PC-9 (cell line): ENCODE measurements at regions not wholly inside any gene's neighbourhood (a gene's known extent, or its start where the extent isn't known, plus 50 kb on each side); places are given as distances from the start of the nearest gene placed in this dataset.

Experiments
- BruUV-seq: library from RNA; stranded (reverse); fragments of 400-500 nt; replicated peaks from 2 replicates; lab custom pipeline; 2021; lab: Mats Ljungman, UMichigan
- CTCF ChIA-PET: fragments of 300-600 bp; sonication (Branson Sonifier 250); formaldehyde crosslinking; loops from one replicate; lab custom pipeline; 2022; ENCODE audit warnings: antibody characterized with exemption; lab: Charles Lee
- POLR2A ChIA-PET: fragments of 300-600 bp; sonication (Branson Sonifier 250); formaldehyde crosslinking; loops from one replicate; lab custom pipeline; 2022; ENCODE audit warnings: antibody characterized with exemption; ENCODE audit not compliant: unreplicated experiment; lab: Charles Lee
- DNase-seq, 2 experiments: peaks; one replicate each; pipeline versions ENCODE4 v3.0.0 to v3.0.0-alpha.2; 2015 to 2022; ENCODE audit warnings: mixed read lengths in 1 of 2
- H2AFZ ChIP-seq: fragments of 200-600 bp; sonication (generic); 2 replicates; pipeline ENCODE4 v1.8.1; 2017; ENCODE audit warnings: antibody characterized with exemption
- H3F3A ChIP-seq: fragments of 200-600 bp; sonication (generic); 2 replicates; pipeline ENCODE4 v1.8.1; 2017; ENCODE audit warnings: antibody characterized with exemption, mild to moderate bottlenecking, low read depth; ENCODE audit not compliant: insufficient read depth
- H3K27ac ChIP-seq: fragments of 200-600 bp; sonication (generic); 2 replicates; pipeline ENCODE4 v1.6.1; 2016; ENCODE audit warnings: mixed run types
- H3K27me3 ChIP-seq: fragments of 200-600 bp; sonication (generic); 2 replicates; pipeline ENCODE4 v1.6.1; 2016; ENCODE audit warnings: low read depth, mixed run types; ENCODE audit not compliant: insufficient read depth
- H3K36me3 ChIP-seq: fragments of 200-600 bp; sonication (generic); 2 replicates; pipeline ENCODE4 v1.6.1; 2016; ENCODE audit warnings: low read depth, mixed run types
- H3K4me1 ChIP-seq: fragments of 200-600 bp; sonication (generic); replicated peaks from 2 replicates; pipeline ENCODE4 v1.6.1; 2016; ENCODE audit warnings: mixed run types; ENCODE audit not compliant: insufficient read depth
- H3K4me2 ChIP-seq: fragments of 200-600 bp; sonication (generic); 2 replicates; pipeline ENCODE4 v1.6.1; 2017; ENCODE audit warnings: mixed run types
- H3K4me3 ChIP-seq: fragments of 200-600 bp; sonication (generic); 2 replicates; pipeline ENCODE4 v1.6.1; 2016; ENCODE audit warnings: mixed run types
- H3K79me2 ChIP-seq: fragments of 200-600 bp; sonication (generic); 2 replicates; pipeline ENCODE4 v1.6.1; 2017; ENCODE audit warnings: low read depth, mixed run types
- H3K9me2 ChIP-seq: fragments of 200-600 bp; sonication (generic); 2 replicates; pipeline ENCODE4 v1.8.1; 2017; ENCODE audit warnings: mild to moderate bottlenecking; ENCODE audit not compliant: insufficient read depth
- H3K9me3 ChIP-seq: fragments of 200-600 bp; sonication (generic); 2 replicates; pipeline ENCODE4 v1.8.1; 2016; ENCODE audit warnings: low read depth; ENCODE audit not compliant: insufficient read depth
- H4K20me1 ChIP-seq: fragments of 200-600 bp; sonication (generic); 2 replicates; pipeline ENCODE4 v1.8.1; 2017; ENCODE audit not compliant: insufficient read depth
- CTCF ChIP-seq: fragments of 200-600 bp; sonication (generic); conservative IDR thresholded peaks from 2 replicates; pipeline ENCODE4 v1.6.1; 2017; ENCODE audit warnings: mixed run types, antibody characterized with exemption, mild to moderate bottlenecking, moderate library complexity
- EZH2 ChIP-seq: fragments of 200-600 bp; sonication (generic); IDR thresholded peaks from 2 replicates; pipeline ENCODE4 v1.8.0; 2017; ENCODE audit warnings: antibody characterized with exemption, low read depth
- intact Hi-C: fragments of 100-400 bp; cut with micrococcal nuclease; formaldehyde crosslinking; loops from one replicate; pipeline ENCODE4 v1.10.0; 2022; ENCODE audit not compliant: unreplicated experiment

- CTCF ChIA-PET = no interaction called here
- intact Hi-C loops = no loop called here
- TF ChIP-seq CTCF (no peak), EZH2 (no peak)
- Histone ChIP-seq H3K4me1 (no peaks in the 10 kb centered on the region), H3K27me3 (no peaks in the 10 kb centered on the region), H3K9me3 (no peaks in the 10 kb centered on the region), H3K79me2 (no peaks in the 10 kb centered on the region), H3K4me3 (no peak overlapping the region), H3K9me2 (no peaks in the 10 kb centered on the region), H3K4me2 (no peak overlapping the region), H4K20me1 (peaks cover 4% of the 10 kb centered on the region), H3K27ac (no peak overlapping the region), H3F3A (no peaks in the 10 kb centered on the region), H3K36me3 (no peaks in the 10 kb centered on the region), H2AFZ (no peak overlapping the region)
- BruUV-seq = no TSS peak
- DNase-seq = no peak
- POLR2A ChIA-PET = no interaction called here
Measured at GRCh38 chr11:71145368-71145767, 107.0 kb downstream of the SHANK2 start.

- intact Hi-C loops = no loop called here
- no TSS peak for BruUV-seq
- H3K4me3 ChIP-seq = no peak overlapping the region
- no peak for TF ChIP-seq EZH2
- TF ChIP-seq CTCF = no peak
- CTCF ChIA-PET = no interaction called here
- H3K4me2 ChIP-seq = no peak overlapping the region
- no peak for DNase-seq
- H3F3A ChIP-seq = no peaks in the 10 kb centered on the region
- H3K9me2 ChIP-seq = no peaks in the 10 kb centered on the region
- peaks cover 4% of the 10 kb centered on the region for H4K20me1 ChIP-seq
- H3K4me1 ChIP-seq = no peaks in the 10 kb centered on the region
- H2AFZ ChIP-seq = no peak overlapping the region
- no peaks in the 10 kb centered on the region for H3K36me3 ChIP-seq
- no peaks in the 10 kb centered on the region for H3K79me2 ChIP-seq
- H3K9me3 ChIP-seq = no peaks in the 10 kb centered on the region
- no peaks in the 10 kb centered on the region for H3K27me3 ChIP-seq
- POLR2A ChIA-PET = no interaction called here
- H3K27ac ChIP-seq = no peak overlapping the region
Measured at GRCh38 chr11:71144736-71145135, 107.6 kb downstream of the SHANK2 start.

GRCh38 chr11:71144010-71144409 lies 108.4 kb downstream of the SHANK2 start:
- Histone ChIP-seq H3K27me3 (no peaks in the 10 kb centered on the region), H3K79me2 (no peaks in the 10 kb centered on the region), H2AFZ (no peak overlapping the region), H3K36me3 (no peaks in the 10 kb centered on the region), H4K20me1 (peaks cover 4% of the 10 kb centered on the region), H3K4me1 (no peaks in the 10 kb centered on the region), H3K9me2 (no peaks in the 10 kb centered on the region), H3K4me2 (no peak overlapping the region), H3K9me3 (no peaks in the 10 kb centered on the region), H3K4me3 (no peak overlapping the region), H3F3A (no peaks in the 10 kb centered on the region), H3K27ac (no peak overlapping the region)
- TF ChIP-seq CTCF = no peak
- no peak for TF ChIP-seq EZH2
- POLR2A ChIA-PET = no interaction called here
- CTCF ChIA-PET = no interaction called here
- DNase-seq = no peak
- BruUV-seq = no TSS peak
- intact Hi-C loops = no loop called here
